GM20000 (cell line): ENCODE measurements at regions not wholly inside any gene's neighbourhood (a gene's known extent, or its start where the extent isn't known, plus 50 kb on each side); places are given as distances from the start of the nearest gene placed in this dataset.

ENCODE experiments used
- DNase-seq: peaks from one replicate; pipeline ENCODE4 v3.0.0; 2012; ENCODE audit warnings: low spot score
- CTCF ChIP-seq: IDR thresholded peaks from 2 replicates; pipeline ENCODE4 v1.5.1; 2012; ENCODE audit warnings: mild to moderate bottlenecking, control low read depth; ENCODE audit errors: extremely low read depth, missing control alignments

- no peak for DNase-seq
- TF ChIP-seq CTCF = no peak
Measured at GRCh38 chr10:3494131-3494837, 290.7 kb downstream of the KLF6 start.

- no peak for TF ChIP-seq CTCF
- DNase-seq = no peak
Measured at GRCh38 chr10:3493621-3494020, 291.4 kb downstream of the KLF6 start.

GRCh38 chr10:3491571-3491970 lies 293.4 kb downstream of the KLF6 start:
- no peak for DNase-seq

GRCh38 chr10:3487228-3487627 lies 297.8 kb downstream of the KLF6 start:
- no peak for TF ChIP-seq CTCF
- DNase-seq = no peak

More at GRCh38 chr10:3491571-3491970, 293.4 kb downstream of the KLF6 start:
- no peak for TF ChIP-seq CTCF

- no peak for TF ChIP-seq CTCF
- DNase-seq = no peak
Measured at GRCh38 chr10:3486346-3487065, 298.5 kb downstream of the KLF6 start.

GRCh38 chr10:3485057-3485686 lies 299.8 kb downstream of the KLF6 start:
- no peak for TF ChIP-seq CTCF
- peak; percentile 29 for DNase-seq

- no peak for TF ChIP-seq CTCF
- peak; percentile 68 for DNase-seq
Measured at GRCh38 chr10:3484306-3485056, 300.5 kb downstream of the KLF6 start.
